NOMO-1 treated with dmso at 0.1 percent for 144 hours (cell line): ENCODE measurements at regions not wholly inside any gene's neighbourhood (a gene's known extent, or its start where the extent isn't known, plus 50 kb on each side); places are given as distances from the start of the nearest gene placed in this dataset.
"Not testable (repeated sequence)": the region's sequence is repeated elsewhere in the genome, so short reads cannot be mapped to it uniquely, and the experiment has no call there.

Experiments
- DNase-seq: peaks from one replicate; lab custom pipeline; 2025; ENCODE audit not compliant: unreplicated experiment; lab: John Stamatoyannopoulos, UW

- DNase-seq = not testable (repeated sequence)
These were observed 1062.6 kb downstream of the TDRD15 start for GRCh38 chr2:22186261-22186828.

- no peak for DNase-seq
These were observed 1066.2 kb downstream of the TDRD15 start for GRCh38 chr2:22189893-22190480.

- no peak for DNase-seq
These were observed 1070.5 kb downstream of the TDRD15 start for GRCh38 chr2:22194218-22194617.

DNA sequence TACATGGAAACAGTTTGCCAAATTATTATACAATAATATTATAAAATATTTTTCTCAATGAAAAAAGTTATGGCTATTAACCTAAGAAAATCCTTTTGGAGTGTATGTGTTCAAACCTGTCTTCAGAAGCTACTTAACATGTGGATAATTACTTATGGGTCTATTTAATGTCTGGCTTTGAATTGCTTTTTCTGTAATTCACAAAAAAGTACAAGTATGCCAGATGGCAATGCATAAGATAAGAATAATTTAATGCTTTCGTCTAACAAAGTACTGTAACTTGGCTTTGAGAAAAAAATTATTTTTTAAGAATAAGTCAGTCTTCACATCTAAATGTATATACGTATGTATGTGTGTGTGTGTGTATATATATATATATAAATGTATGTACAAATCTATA is 1073.0 kb downstream of the TDRD15 start:
- no peak for DNase-seq

GRCh38 chr2:22198381-22199283 is 1074.9 kb downstream of the TDRD15 start:
- DNase-seq = no peak

- no peak for DNase-seq
These were observed 1076.2 kb downstream of the TDRD15 start for GRCh38 chr2:22199994-22200393.

- DNase-seq = no peak
These were observed 1085.8 kb downstream of the TDRD15 start for GRCh38 chr2:22209545-22209944.

DNA sequence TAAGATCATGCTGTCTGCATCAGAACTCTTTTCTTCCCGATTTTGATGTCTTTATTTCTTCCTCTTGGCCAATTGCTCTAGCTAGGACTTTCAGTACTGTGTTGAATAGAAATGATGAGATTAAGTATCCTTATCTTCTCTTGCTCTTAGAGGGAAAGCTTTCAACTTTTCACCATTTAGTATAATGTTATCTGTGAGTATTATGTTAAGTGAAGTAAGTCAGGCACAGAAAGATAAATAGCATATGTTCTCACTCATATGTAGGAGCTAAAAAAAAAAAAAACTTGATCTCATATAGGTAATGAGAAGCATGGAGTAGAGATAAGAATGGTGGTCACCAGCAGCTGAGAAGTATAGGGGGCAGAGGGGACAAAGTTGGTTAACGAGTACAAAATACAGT is 1089.5 kb downstream of the TDRD15 start:
- DNase-seq = no peak

- no peak for DNase-seq
These were observed 1091.7 kb downstream of the TDRD15 start for GRCh38 chr2:22215517-22215916.

DNA sequence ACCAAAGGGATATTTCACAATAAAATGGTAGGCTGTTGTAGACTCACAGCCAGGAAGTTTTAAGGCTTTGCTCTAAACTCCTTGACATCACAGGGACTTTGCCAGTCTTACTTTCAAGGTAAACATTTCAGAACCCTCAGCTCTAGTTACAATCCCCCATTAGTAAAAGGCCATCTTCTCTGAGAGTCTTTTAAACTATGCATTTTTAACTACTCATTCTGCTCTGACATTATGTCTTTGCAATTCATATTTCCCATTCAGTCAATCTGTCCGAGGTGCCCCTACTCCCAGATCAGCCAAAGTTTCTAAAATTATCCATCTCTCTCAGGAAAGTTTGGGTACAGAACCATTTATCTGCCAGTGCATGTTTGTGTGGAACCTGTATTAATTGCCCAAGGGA is 1094.1 kb downstream of the TDRD15 start:
- DNase-seq = no peak

- DNase-seq = peak; percentile 24
These were observed 1097.2 kb downstream of the TDRD15 start for GRCh38 chr2:22221006-22221405.

GRCh38 chr2:22238967-22239366 is 1115.2 kb downstream of the TDRD15 start:
- no peak for DNase-seq

- DNase-seq = no peak
These were observed 1123.7 kb downstream of the TDRD15 start for GRCh38 chr2:22247466-22247865.

GRCh38 chr2:22248851-22249250 is 1125.1 kb downstream of the TDRD15 start:
- no peak for DNase-seq

DNA sequence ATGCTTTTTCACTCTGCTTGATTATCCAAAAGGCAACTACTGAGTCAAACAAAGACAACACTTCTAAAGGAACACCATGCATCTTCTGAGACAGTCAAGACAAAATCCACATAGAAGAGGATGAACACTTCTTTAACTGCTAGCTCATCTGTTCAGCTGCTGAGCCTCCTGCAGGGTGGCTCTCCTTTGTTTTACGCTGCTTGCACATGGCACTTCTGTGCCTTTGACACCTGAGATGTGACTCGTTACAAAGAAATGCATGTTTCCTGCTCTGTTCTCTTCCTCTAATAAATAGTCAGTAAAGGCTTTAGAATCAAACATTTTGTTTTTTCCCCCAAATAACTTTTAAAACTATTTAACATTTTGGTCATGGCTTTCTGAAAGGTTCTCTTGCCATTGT is 1129.4 kb downstream of the TDRD15 start:
- DNase-seq = no peak

GRCh38 chr2:22261165-22261564 is 1123.8 kb upstream of the KLHL29 start:
- no peak for DNase-seq

- DNase-seq = no peak
These were observed 1114.6 kb upstream of the KLHL29 start for GRCh38 chr2:22270341-22270740.

- no peak for DNase-seq
These were observed 1111.1 kb upstream of the KLHL29 start for GRCh38 chr2:22273853-22274252.

DNA sequence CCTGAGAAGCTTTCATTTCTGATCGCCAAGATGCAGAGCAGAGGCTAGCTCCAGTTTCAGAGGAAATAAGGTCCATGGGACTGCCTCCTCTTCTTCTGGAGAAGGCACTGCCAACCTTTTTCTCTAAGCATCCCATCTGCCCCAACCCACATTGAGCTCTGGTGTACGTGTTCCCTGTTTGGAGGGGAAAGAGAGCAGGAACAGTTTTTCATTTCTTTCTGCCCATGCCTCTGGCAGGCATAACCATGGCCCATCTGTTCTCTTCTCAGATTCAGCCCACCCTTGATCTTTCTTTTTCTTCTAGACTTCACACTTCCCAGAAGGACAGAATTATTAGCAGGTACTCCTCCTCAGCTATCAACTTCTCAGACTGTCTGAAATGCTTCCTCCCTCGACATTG is 1110.3 kb upstream of the KLHL29 start:
- no peak for DNase-seq

DNA sequence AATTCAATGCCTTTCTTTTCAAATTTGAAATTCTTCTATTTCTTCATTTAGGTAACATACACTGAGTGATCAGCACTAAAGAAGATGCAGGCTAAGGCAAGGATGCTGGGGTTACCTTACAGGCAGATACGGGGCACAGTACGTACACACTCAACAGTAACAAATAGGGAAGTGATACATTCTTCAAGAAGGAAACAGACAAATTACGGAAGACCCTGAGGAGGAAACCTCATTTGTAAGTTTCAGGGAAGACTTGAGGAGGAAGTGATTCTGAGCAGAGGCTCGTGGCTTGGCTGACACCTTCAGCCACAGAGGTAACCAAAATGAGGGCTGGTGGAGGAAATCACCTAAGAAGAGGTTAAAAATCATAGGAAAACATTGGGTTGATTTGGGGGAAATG is 1108.3 kb upstream of the KLHL29 start:
- DNase-seq = peak; percentile 77

DNA sequence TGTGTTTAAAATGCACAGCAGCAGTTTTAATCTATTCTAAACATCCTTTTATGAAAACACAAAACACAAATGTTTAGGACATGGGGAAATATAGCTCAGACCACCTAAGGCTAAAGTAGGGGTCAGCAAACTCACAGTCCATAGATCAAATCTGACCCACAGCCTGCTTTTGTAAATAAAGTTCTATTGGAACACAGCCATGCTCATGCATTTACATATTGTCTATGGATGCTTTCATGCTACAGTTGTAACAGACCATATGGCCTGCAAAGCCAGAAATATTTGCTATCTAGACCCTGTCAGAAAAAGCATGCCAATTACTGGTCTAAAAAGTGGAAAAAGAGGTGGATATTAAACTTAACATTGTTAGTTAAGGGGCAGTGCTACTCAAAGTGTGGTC is 1105.4 kb upstream of the KLHL29 start:
- DNase-seq = no peak

- peak; percentile 69 for DNase-seq
These were observed 1103.9 kb upstream of the KLHL29 start for GRCh38 chr2:22281033-22281432.
